ENCODE measurements at regions not wholly inside any gene's neighbourhood (a gene's known extent, or its start where the extent isn't known, plus 50 kb on each side); places are given as distances from the start of the nearest gene placed in this dataset.
A peak's percentile ranks its signal among the peaks of the same experiment; 100 is the strongest.

DNA sequence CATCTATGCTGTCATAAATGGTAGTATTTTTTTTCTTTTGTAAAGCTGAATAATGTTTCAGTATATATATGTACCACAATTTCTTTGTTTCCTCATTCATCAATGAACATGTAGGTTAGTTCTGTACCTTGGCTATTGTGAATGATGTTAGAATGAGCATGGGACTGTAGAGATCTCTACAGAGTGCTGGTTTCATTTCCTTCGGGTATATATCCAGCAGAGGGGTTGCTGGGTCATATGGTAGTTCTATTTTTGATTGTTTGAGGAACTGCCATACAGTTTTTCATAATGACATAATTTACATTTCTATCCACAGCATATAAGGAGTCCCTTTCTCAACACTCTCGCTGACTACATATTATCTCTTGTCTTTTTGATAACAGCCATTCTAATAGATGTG lies 243.5 kb downstream of the CDH7 start:
- DNase-seq, result peak; percentile 36

GRCh38 chr18:65990944-65991708 lies 240.3 kb downstream of the CDH7 start:
- DNase-seq, result peak; percentile 33

GRCh38 chr18:65990174-65990690 lies 239.4 kb downstream of the CDH7 start:
- DNase-seq, result no peak

DNA sequence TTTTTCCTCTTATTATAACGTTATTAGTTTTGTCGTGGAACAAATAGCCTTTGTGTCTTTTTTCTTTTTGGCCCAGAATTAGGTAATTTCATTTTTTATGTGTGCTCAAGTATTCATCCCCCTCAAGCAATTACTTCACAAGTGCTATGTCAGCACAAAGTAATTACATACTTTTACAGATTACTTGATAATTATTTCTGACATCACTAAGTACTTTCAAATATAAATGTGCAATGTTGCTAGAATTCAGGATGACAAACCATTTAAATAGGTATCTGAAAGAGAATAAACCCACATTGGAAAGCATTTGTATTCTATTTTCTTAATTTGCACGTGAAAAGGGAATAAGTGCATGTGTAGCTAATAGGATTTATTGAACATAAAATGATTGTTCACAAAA lies 238.2 kb downstream of the CDH7 start:
- DNase-seq, result no peak

GRCh38 chr18:65988386-65988785 lies 237.6 kb downstream of the CDH7 start:
- DNase-seq, result no peak

DNA sequence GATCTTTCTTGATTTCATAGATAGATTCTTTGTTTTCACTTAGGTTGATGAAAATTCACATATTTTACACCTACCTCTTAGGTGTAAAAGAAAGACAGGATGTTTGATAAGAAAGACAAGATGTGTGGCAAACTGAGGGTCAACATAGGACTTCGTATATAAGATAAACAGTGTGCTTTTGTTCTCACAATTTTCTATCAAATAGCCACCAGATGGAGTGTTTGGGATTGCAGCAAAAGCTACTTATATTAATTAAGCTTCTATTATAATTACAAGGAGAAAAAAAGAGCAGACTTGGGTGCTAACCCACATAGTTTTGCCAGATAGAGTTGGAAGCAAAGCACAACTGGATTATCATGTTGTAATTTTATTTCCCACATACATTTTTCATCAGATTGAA lies 232.9 kb downstream of the CDH7 start:
- peak; percentile 28 for DNase-seq

DNA sequence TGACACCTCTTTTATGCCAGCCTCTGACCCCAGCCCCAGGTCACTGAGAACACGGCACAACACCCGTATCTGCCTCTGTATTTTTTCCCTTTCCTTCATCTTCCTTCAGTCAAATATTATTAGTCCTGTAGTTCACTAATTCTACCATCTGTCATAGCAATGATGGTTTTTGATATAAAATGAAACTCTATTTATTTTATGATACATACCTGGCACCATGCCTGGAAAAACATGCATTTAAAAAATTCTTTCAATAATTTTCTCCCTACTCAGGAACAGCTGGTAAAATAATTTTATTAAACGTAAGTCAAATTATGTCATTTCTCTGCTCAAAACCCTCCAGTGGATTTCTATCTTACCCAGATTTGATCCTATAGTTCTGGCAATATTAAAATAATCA lies 224.7 kb downstream of the CDH7 start:
- DNase-seq, result no peak

DNA sequence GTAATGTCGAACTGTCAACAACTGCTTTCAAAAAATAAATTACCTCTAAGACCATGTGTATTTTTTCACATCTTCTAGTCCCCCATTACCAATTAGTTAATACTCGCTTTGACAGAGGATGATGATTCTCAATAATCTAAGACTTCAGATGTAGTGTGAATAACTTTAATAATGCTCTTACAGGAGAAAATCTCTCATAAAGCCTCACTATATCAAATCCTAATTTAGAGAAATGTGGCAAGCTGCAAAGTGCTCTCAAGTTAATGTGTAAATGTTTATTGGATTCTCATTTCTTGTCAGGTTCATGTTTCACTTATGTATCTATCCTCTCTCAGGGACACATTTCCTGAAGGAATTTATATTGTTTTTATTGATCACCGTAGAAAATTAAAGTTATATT lies 223.9 kb downstream of the CDH7 start:
- no peak for DNase-seq

GRCh38 chr18:65968239-65969004 lies 217.6 kb downstream of the CDH7 start:
- peak; percentile 27 for DNase-seq

- no peak for DNase-seq
Measured at GRCh38 chr18:65955747-65956146, 204.9 kb downstream of the CDH7 start.

- DNase-seq, result no peak
Measured at GRCh38 chr18:65954372-65954771, 203.6 kb downstream of the CDH7 start.

GRCh38 chr18:65946777-65947176 lies 196.0 kb downstream of the CDH7 start:
- no peak for DNase-seq

DNA sequence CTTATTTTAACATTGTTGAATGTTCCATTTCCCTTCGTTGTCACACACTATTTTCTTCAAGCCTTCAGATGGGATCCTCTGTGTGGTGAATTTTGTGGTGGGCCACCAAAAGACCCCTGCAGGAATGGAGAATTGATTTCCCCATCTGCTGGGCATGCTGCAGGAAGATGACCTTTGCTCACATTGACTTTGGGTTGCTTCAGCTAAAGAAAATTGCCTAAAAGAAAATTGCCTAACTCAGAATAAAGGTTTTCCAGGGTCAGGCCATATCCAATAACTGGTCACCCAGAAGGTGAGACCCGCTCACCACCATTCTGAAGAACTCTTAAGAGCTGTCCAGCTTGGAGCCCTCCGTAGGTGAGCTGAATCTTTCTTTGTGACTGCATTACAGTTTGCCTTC lies 192.5 kb downstream of the CDH7 start:
- DNase-seq, result no peak

DNA sequence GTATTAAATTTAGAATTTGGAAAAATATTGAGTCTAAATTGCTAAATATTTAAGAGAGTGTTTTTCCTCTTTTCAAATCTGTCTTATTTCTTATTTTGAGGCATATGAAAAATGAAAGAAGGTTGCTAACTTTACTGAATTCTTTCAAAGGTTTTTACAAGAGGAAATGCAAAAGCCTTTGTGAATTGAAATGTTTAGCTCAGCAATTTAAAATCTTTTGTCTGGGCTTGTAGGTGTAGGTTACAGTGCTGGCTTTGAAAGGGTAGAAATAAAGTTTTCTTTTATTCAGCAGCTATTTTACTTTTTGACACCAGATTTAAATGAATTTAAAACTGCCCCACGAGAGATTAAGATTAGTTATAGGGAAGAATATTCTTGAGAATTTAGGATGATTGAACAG lies 192.0 kb downstream of the CDH7 start:
- DNase-seq, result no peak

GRCh38 chr18:65942104-65942503 lies 191.3 kb downstream of the CDH7 start:
- no peak for DNase-seq

DNA sequence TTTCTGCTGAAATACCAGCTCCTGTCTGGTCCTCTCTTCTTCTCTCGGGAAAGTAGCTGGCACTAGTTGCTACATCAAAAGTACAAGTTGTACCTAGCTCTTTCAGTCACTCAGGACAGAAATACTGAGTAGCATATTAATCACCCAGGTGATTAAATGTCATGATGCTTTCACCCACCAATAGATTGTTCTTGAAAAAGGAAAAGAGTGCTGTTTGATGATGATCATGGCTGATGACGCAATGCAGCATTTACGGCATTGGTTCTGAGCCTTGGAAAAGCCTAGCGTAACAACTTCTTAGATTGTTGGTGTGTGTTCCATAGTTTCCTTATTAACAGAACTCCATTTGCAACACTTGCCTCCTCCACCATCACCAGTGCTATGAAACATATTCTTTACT lies 190.7 kb downstream of the CDH7 start:
- DNase-seq, result no peak

All from OCI-M1 (cell line).